Neural crest cell (in vitro differentiated cells): ENCODE measurements at regions not wholly inside any gene's neighbourhood (a gene's known extent, or its start where the extent isn't known, plus 50 kb on each side); places are given as distances from the start of the nearest gene placed in this dataset.

Experiments
- DNase-seq: peaks from one replicate; pipeline ENCODE4 v3.0.0; 2021; ENCODE audit warnings: low read depth, mixed read lengths, low spot score
- H3K27ac Mint-ChIP-seq: one replicate; pipeline ENCODE4 v1.8.0; 2021; ENCODE audit warnings: mild to moderate bottlenecking, mixed read lengths; ENCODE audit not compliant: unreplicated experiment
- H3K27me3 Mint-ChIP-seq: 2 replicates; pipeline ENCODE4 v1.8.0; 2021; ENCODE audit warnings: low read depth, mild to moderate bottlenecking, mixed read lengths
- H3K36me3 Mint-ChIP-seq: 2 replicates; pipeline ENCODE4 v1.8.0; 2021; ENCODE audit warnings: low read depth, mild to moderate bottlenecking, mixed read lengths
- H3K4me1 Mint-ChIP-seq: 2 replicates; pipeline ENCODE4 v1.8.0; 2021; ENCODE audit warnings: mixed read lengths
- H3K4me3 Mint-ChIP-seq: one replicate; pipeline ENCODE4 v1.8.0; 2021; ENCODE audit warnings: mild to moderate bottlenecking, mixed read lengths
- H3K9me3 Mint-ChIP-seq: 2 replicates; pipeline ENCODE4 v1.8.0; 2021; ENCODE audit warnings: mixed read lengths
- TF ChIP-seq, protein P1 (sequence below): fragments of 200-600 bp; sonication (generic); conservative IDR thresholded peaks from 2 replicates; pipeline ENCODE4 v1.5.0; 2021; ENCODE audit warnings: antibody characterized with exemption, mild to moderate bottlenecking

DNA sequence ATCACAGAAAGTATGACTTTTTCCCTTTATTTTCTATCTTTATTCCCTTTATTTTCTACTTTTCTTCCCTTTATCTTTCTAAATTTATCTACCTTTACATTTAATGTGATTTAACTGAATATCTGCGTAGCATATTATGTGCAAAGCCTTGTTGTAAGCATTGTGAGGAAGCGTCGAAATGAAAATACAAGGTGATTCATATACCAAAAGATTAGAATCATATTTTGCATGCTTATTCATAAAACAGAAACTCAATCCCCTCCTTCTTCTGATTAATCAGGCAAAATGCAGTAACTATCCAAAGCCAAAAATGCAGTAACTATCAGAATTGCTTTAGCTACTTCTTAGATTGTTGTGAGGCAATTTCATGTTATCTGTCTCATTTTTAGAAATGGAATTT is 393.0 kb downstream of the CDH19 start:
- H3K27me3 Mint-ChIP-seq, result no peaks in the 10 kb centered on the region
- H3K27ac Mint-ChIP-seq, result no peak overlapping the region
- no peaks in the 10 kb centered on the region for H3K36me3 Mint-ChIP-seq
- no peaks in the 10 kb centered on the region for H3K9me3 Mint-ChIP-seq
- no peak for DNase-seq
- H3K4me1 Mint-ChIP-seq, result no peaks in the 10 kb centered on the region
- TF ChIP-seq, protein P1, sequence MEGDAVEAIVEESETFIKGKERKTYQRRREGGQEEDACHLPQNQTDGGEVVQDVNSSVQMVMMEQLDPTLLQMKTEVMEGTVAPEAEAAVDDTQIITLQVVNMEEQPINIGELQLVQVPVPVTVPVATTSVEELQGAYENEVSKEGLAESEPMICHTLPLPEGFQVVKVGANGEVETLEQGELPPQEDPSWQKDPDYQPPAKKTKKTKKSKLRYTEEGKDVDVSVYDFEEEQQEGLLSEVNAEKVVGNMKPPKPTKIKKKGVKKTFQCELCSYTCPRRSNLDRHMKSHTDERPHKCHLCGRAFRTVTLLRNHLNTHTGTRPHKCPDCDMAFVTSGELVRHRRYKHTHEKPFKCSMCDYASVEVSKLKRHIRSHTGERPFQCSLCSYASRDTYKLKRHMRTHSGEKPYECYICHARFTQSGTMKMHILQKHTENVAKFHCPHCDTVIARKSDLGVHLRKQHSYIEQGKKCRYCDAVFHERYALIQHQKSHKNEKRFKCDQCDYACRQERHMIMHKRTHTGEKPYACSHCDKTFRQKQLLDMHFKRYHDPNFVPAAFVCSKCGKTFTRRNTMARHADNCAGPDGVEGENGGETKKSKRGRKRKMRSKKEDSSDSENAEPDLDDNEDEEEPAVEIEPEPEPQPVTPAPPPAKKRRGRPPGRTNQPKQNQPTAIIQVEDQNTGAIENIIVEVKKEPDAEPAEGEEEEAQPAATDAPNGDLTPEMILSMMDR, result no peak
- H3K4me3 Mint-ChIP-seq, result no peak overlapping the region

DNA sequence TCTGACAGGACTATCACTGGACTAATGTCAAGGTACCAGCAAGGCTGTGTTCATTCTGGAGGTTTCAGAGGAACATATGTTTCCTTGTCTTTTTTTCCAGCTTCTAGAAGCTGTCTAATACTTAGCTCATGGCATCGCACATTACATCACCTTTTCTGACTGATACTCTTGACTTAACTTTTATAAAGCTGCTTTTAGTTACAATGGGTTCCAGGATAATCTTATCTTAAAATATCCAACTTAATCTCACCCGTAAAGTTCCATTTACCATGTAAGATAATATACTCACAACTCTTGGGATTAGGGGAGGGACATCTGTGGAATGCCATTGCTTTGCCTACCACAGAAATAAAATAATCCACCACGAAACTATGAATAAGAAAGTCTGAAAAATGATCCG is 394.2 kb downstream of the CDH19 start:
- H3K9me3 Mint-ChIP-seq, result no peaks in the 10 kb centered on the region
- DNase-seq, result no peak
- no peak overlapping the region for H3K4me3 Mint-ChIP-seq
- H3K4me1 Mint-ChIP-seq, result no peaks in the 10 kb centered on the region
- no peak overlapping the region for H3K27ac Mint-ChIP-seq
- no peaks in the 10 kb centered on the region for H3K27me3 Mint-ChIP-seq
- no peaks in the 10 kb centered on the region for H3K36me3 Mint-ChIP-seq
- TF ChIP-seq, protein P1, result no peak

DNA sequence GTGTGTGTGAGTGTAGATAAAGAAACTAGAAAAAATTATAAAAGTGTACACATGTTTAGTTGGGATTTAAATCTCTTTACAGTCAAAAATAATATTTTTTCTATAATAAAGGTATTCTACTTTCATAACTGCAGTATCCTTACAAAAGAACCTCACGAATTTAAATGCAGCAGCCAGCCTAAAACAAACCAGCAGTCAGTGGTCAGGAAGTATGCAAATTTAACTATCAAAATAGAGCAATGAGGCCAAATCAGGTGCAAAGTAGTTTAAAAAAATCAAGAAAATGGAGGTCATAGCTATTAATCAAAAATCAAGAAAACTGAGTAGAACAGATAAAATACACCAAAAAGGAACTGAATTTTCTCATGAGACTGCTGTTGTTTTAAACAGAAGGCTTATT is 407.1 kb downstream of the CDH19 start:
- Mint-ChIP-seq H3K4me1 (no peaks in the 10 kb centered on the region), H3K27me3 (no peaks in the 10 kb centered on the region), H3K9me3 (no peaks in the 10 kb centered on the region), H3K4me3 (no peak overlapping the region), H3K36me3 (no peaks in the 10 kb centered on the region), H3K27ac (no peak overlapping the region)
- TF ChIP-seq, protein P1, result no peak
- no peak for DNase-seq

DNA sequence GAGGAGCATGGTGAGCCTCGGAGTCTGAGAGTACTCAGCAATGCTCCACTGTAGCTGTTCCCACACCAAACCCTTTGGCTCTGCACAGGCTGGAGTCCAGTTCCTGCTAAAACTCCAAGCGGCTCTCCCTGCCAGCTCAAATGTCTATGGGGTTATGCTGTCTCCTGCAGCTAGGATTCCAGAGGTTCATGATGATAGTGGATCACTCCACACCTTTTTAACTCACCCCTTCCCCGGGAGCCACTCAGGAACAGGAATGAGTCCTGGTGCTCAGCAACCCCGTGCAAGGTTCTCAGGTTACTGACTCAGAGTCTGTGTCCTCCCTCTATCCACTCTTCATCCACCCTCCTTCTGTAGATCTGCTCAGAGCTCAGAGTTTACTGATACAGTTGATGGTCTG is 410.0 kb downstream of the CDH19 start:
- no peak for DNase-seq

DNA sequence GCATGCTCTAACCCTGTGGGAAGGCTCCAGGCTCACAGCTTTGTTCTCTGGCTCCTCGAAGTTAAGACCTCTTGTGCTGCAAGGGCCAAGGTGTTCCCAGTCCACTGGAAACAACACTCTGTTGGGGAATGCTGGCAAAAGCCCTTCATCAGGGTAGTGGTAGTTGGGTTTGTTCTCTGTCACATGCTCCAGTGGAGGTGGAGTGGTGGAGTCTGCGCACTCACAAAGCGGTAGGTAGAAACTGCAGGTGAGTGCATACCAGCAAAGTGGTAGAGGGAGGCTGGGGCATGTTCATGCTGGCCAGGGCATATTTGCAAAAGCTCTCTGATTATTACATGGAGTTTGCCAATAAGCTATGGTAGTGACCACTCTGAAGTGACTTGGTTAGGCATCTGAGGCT is 410.5 kb downstream of the CDH19 start:
- no peaks in the 10 kb centered on the region for H3K27me3 Mint-ChIP-seq
- no peak overlapping the region for H3K4me3 Mint-ChIP-seq
- no peak for DNase-seq
- H3K4me1 Mint-ChIP-seq, result peaks cover 9% of the 10 kb centered on the region
- TF ChIP-seq, protein P1, result no peak
- H3K36me3 Mint-ChIP-seq, result no peaks in the 10 kb centered on the region
- no peaks in the 10 kb centered on the region for H3K9me3 Mint-ChIP-seq
- H3K27ac Mint-ChIP-seq, result no peak overlapping the region

More for the DNA sequence above, 410.0 kb downstream of the CDH19 start:
- Mint-ChIP-seq H3K27me3 (no peaks in the 10 kb centered on the region), H3K27ac (no peak overlapping the region), H3K36me3 (no peaks in the 10 kb centered on the region), H3K4me1 (peaks cover 9% of the 10 kb centered on the region), H3K9me3 (no peaks in the 10 kb centered on the region), H3K4me3 (no peak overlapping the region)
- TF ChIP-seq, protein P1, result no peak
